NB4 (cell line): ENCODE measurements at regions not wholly inside any gene's neighbourhood (a gene's known extent, or its start where the extent isn't known, plus 50 kb on each side); places are given as distances from the start of the nearest gene placed in this dataset.
"Not testable (repeated sequence)": the region's sequence is repeated elsewhere in the genome, so short reads cannot be mapped to it uniquely, and the experiment has no call there.

Source experiments
- CTCF ChIP-seq: IDR thresholded peaks from one replicate; pipeline ENCODE4 v1.5.1; 2012; ENCODE audit warnings: low read depth, low read length
- POLR2A ChIP-seq: IDR thresholded peaks from 2 replicates; pipeline ENCODE4 v1.6.1; 2011; ENCODE audit warnings: mild to moderate bottlenecking; ENCODE audit not compliant: insufficient read length; ENCODE audit errors: extremely low read depth

- TF ChIP-seq CTCF, POLR2A: not testable (repeated sequence)
These were observed 54.7 kb upstream of the RALY start for GRCh38 chr20:33939031-33939430.
